ENCODE measurements at regions not wholly inside any gene's neighbourhood (a gene's known extent, or its start where the extent isn't known, plus 50 kb on each side); places are given as distances from the start of the nearest gene placed in this dataset.
"Not testable (repeated sequence)": the region's sequence is repeated elsewhere in the genome, so short reads cannot be mapped to it uniquely, and the experiment has no call there.

DNA sequence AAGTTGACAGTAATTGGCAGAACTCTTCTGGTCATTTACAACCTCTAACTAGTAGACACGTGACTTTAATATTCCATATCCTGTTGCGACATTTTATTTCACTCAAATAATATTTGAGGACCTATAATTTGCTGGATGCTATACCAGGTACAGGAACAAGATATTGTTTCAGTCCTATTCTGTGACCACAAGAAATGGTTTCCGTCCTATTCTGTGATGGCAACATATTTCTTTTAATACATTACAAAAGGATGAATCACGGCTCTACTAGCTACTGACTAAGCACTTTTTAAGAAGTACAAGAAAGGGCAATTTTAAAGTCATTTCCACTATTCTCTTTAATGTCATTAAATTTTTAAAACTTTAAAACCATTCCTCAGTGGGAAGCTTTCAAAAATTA lies 400.2 kb downstream of the CNTN3 start:
- Mint-ChIP-seq H3K27ac (ENCODE audit: unreplicated experiment) (no peak overlapping the region), H3K4me3 (ENCODE audit: unreplicated experiment) (no peak overlapping the region), H3K36me3 (ENCODE audit: unreplicated experiment) (no peaks in the 10 kb centered on the region), H3K27me3 (ENCODE audit: unreplicated experiment) (no peaks in the 10 kb centered on the region), H3K9me3 (ENCODE audit: unreplicated experiment) (peaks cover 5% of the 10 kb centered on the region), H3K4me1 (ENCODE audit: unreplicated experiment) (no peaks in the 10 kb centered on the region)
- DNase-seq (ENCODE audit: extremely low spot score, unreplicated experiment) = no peak
- TF ChIP-seq, protein P1, sequence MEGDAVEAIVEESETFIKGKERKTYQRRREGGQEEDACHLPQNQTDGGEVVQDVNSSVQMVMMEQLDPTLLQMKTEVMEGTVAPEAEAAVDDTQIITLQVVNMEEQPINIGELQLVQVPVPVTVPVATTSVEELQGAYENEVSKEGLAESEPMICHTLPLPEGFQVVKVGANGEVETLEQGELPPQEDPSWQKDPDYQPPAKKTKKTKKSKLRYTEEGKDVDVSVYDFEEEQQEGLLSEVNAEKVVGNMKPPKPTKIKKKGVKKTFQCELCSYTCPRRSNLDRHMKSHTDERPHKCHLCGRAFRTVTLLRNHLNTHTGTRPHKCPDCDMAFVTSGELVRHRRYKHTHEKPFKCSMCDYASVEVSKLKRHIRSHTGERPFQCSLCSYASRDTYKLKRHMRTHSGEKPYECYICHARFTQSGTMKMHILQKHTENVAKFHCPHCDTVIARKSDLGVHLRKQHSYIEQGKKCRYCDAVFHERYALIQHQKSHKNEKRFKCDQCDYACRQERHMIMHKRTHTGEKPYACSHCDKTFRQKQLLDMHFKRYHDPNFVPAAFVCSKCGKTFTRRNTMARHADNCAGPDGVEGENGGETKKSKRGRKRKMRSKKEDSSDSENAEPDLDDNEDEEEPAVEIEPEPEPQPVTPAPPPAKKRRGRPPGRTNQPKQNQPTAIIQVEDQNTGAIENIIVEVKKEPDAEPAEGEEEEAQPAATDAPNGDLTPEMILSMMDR (IDR thresholded peaks at IDR 0.05) = no peak

DNA sequence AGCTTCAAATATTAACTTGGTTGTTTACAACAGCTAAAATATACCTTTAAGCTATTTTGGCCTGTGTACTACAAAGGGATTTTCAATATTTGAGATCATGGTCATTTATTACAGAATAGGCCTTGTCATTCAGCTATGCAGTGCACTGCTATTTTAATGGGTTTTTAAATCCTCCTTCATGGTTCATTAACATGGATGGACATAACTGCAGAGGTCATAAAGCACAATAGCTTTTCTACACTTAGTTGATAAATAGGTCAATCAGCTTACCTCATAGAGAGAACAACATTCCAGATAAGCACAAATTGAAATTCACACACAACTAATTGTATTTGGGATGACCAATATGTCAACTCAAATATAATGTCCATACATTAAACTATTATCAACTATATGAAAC lies 403.7 kb downstream of the CNTN3 start:
- TF ChIP-seq, protein P1 (IDR thresholded peaks at IDR 0.05) = no peak
- Mint-ChIP-seq H3K27me3 (ENCODE audit: unreplicated experiment) (no peaks in the 10 kb centered on the region), H3K4me1 (ENCODE audit: unreplicated experiment) (no peaks in the 10 kb centered on the region), H3K36me3 (ENCODE audit: unreplicated experiment) (no peaks in the 10 kb centered on the region), H3K9me3 (ENCODE audit: unreplicated experiment) (peaks cover 5% of the 10 kb centered on the region), H3K4me3 (ENCODE audit: unreplicated experiment) (no peak overlapping the region), H3K27ac (ENCODE audit: unreplicated experiment) (no peak overlapping the region)
- no peak for DNase-seq (ENCODE audit: extremely low spot score, unreplicated experiment)

DNA sequence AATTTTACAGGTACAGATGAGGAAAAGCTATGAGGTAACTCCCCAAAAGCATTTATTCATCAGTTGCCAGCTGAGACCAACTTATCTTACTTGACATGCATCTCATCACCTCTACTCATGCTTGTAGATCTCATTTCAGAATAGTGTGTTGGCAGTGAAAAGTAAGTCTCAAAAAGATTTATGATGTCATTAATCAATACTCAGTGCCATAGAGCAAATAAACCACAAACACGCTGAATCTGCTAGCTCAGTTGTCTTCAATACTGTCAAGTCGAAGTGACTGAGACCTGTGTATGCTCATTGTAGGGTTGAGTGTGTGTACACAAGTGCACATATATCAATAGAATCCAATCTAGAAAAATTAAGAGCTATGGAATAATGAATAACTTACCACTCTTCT lies 413.5 kb downstream of the CNTN3 start:
- TF ChIP-seq, protein P1 (IDR thresholded peaks at IDR 0.05) = no peak
- H3K4me1 Mint-ChIP-seq (ENCODE audit: unreplicated experiment) = no peaks in the 10 kb centered on the region
- no peaks in the 10 kb centered on the region for H3K36me3 Mint-ChIP-seq (ENCODE audit: unreplicated experiment)
- DNase-seq (ENCODE audit: extremely low spot score, unreplicated experiment) = no peak
- H3K4me3 Mint-ChIP-seq (ENCODE audit: unreplicated experiment) = no peak overlapping the region
- H3K27ac Mint-ChIP-seq (ENCODE audit: unreplicated experiment) = no peak overlapping the region
- peaks cover 11% of the 10 kb centered on the region for H3K9me3 Mint-ChIP-seq (ENCODE audit: unreplicated experiment)
- peaks cover 8% of the 10 kb centered on the region for H3K27me3 Mint-ChIP-seq (ENCODE audit: unreplicated experiment)

DNA sequence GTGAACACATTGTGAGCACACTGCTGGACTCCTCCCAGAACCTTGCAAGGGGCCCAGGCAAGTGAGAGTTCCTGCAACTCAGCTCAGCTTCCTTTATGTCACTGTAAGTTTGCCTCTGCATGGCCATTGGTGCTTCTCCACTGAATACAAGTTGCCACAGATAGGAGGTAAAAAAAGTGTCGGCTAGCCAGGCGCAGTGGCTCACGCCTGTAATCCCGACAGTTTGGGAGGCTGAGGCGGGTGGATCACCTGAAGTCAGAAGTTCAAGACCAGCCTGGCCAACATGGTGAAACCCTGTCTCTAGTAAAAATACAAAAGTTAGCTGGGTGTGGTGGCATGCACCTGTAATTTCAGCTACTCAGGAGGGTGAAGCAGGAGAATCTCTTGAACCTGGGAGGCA lies 435.8 kb downstream of the CNTN3 start:
- not testable (repeated sequence) for H3K27ac Mint-ChIP-seq (ENCODE audit: unreplicated experiment); H3K36me3 Mint-ChIP-seq (ENCODE audit: unreplicated experiment); H3K9me3 Mint-ChIP-seq (ENCODE audit: unreplicated experiment); DNase-seq (ENCODE audit: extremely low spot score, unreplicated experiment); H3K4me3 Mint-ChIP-seq (ENCODE audit: unreplicated experiment); H3K4me1 Mint-ChIP-seq (ENCODE audit: unreplicated experiment); H3K27me3 Mint-ChIP-seq (ENCODE audit: unreplicated experiment)

DNA sequence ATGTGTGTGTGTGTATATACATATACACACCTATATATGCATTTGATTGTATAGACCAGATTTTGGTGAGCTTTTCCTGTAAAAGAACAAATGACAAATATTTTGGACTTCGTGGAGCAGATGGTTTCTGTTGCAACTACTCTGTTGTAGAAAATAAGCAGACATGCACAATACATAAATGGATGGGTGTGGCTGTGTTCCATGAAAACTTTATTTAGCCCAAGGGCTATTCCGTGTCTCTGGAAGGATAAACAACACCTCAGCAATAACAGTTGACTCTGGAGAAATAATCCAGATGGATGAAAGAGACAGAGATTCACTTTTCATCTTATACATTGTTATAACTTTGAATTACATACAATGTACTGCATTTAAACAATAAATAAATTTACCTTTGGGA lies 441.4 kb downstream of the CNTN3 start:
- Mint-ChIP-seq H3K27me3 (ENCODE audit: unreplicated experiment) (peaks cover 3% of the 10 kb centered on the region), H3K9me3 (ENCODE audit: unreplicated experiment) (no peaks in the 10 kb centered on the region), H3K36me3 (ENCODE audit: unreplicated experiment) (no peaks in the 10 kb centered on the region), H3K4me3 (ENCODE audit: unreplicated experiment) (no peak overlapping the region), H3K27ac (ENCODE audit: unreplicated experiment) (no peak overlapping the region), H3K4me1 (ENCODE audit: unreplicated experiment) (no peaks in the 10 kb centered on the region)
- TF ChIP-seq, protein P1 (IDR thresholded peaks at IDR 0.05) = no peak
- DNase-seq (ENCODE audit: extremely low spot score, unreplicated experiment) = no peak

DNA sequence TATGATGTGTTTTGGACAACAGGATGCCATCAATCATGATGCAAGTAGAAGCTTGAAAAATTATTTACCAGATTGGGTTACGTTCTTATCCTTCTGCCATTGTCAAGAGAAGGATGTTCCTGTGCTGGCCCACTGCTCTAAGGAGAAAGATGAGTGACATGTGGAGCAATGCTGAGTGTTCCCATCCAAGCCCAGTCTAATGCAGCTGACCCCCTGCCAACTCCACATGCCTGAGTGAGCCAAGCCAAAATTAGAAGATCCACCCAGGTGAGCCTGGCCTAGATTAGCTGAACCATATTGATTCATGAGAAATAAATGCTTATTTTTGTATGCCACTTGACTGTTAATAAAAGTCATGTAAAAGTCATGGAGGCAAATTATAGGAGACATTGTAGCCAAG lies 446.5 kb downstream of the CNTN3 start:
- peaks cover 2% of the 10 kb centered on the region for H3K9me3 Mint-ChIP-seq (ENCODE audit: unreplicated experiment)
- peaks cover 4% of the 10 kb centered on the region for H3K27me3 Mint-ChIP-seq (ENCODE audit: unreplicated experiment)
- DNase-seq (ENCODE audit: extremely low spot score, unreplicated experiment) = no peak
- no peaks in the 10 kb centered on the region for H3K36me3 Mint-ChIP-seq (ENCODE audit: unreplicated experiment)
- H3K4me1 Mint-ChIP-seq (ENCODE audit: unreplicated experiment) = no peaks in the 10 kb centered on the region
- H3K4me3 Mint-ChIP-seq (ENCODE audit: unreplicated experiment) = no peak overlapping the region
- no peak overlapping the region for H3K27ac Mint-ChIP-seq (ENCODE audit: unreplicated experiment)
- TF ChIP-seq, protein P1 (IDR thresholded peaks at IDR 0.05) = no peak

All from osteocyte (in vitro differentiated cells).